ENCODE measurements at regions not wholly inside any gene's neighbourhood (a gene's known extent, or its start where the extent isn't known, plus 50 kb on each side); places are given as distances from the start of the nearest gene placed in this dataset.

DNA sequence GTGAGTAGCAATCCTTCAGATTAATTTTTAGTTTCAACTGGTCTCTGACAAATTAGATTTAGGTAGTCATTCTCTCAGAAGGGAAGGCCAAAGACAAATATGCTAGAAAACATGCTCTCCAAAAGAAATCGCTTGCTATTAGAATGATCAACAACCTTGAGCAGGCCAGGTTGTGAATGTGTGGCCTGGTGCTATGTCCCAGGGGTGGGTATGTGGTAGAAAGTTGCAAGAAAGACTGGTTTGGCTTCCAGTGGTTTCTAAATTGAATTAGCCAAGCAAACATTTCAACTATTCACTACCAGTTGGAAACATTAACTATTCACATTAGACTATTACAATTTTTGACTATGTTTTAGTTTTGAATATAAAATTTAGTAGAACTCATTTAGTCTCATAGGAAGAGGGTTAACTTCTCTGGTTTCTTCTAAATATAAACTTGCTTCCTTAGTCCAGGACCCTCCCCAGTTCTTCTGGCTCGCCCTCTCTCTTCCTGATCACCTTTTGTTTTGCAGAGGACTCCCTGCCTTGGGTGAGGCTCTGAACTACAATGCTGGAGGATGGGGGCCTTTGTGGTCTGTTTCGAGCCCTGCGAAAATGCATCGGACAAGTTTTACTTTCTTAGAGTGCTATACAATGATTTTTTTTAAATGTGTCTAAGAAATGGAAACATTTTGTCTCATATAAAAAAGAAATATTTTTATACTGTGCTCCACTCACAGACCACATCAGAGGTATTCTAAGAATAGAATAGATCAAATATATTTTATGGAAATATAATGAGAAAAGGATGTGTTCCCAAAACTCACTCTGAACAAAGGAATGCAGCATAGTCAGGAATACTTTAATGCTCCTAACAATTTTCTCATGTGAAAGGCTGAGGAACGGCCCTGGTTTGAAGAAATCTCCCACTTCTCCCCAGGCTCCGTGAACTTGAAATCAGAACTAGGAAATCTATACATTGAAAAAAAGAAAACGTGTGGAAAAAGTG lies 375.0 kb upstream of the ZEB2 start:
- ATAC-seq: no peak
- no peak overlapping the region for H3K27ac ChIP-seq
- H3K4me1 ChIP-seq: peaks cover 0 to 5% (median 0%) of the 10 kb centered on the region in 3 donors
- H3K36me3 ChIP-seq: no peaks in the 10 kb centered on the region
- 66 to 73% methylated on average over 6 to 8 of the region's 8 CpGs for WGBS, 2 donors (ENCODE audit: low coverage in 1 of 2)
- no peak overlapping the region for H3K4me3 ChIP-seq
- no peaks in the 10 kb centered on the region for H3K27me3 ChIP-seq
- H3K9me3 ChIP-seq: no peaks in the 10 kb centered on the region
- TF ChIP-seq POLR2AphosphoS5 (IDR thresholded peaks at IDR 0.05): no peak
- TF ChIP-seq, protein P1, sequence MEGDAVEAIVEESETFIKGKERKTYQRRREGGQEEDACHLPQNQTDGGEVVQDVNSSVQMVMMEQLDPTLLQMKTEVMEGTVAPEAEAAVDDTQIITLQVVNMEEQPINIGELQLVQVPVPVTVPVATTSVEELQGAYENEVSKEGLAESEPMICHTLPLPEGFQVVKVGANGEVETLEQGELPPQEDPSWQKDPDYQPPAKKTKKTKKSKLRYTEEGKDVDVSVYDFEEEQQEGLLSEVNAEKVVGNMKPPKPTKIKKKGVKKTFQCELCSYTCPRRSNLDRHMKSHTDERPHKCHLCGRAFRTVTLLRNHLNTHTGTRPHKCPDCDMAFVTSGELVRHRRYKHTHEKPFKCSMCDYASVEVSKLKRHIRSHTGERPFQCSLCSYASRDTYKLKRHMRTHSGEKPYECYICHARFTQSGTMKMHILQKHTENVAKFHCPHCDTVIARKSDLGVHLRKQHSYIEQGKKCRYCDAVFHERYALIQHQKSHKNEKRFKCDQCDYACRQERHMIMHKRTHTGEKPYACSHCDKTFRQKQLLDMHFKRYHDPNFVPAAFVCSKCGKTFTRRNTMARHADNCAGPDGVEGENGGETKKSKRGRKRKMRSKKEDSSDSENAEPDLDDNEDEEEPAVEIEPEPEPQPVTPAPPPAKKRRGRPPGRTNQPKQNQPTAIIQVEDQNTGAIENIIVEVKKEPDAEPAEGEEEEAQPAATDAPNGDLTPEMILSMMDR (IDR thresholded peaks at IDR 0.05): no peak
- no peak for TF ChIP-seq POLR2A (IDR thresholded peaks at IDR 0.05)
- TF ChIP-seq EP300 (IDR thresholded peaks at IDR 0.05): no peak

GRCh38 chr2:144893464-144893863 lies 373.5 kb upstream of the ZEB2 start:
- Histone ChIP-seq H3K4me1 (peaks cover 0 to 5% (median 0%) of the 10 kb centered on the region in 3 donors), H3K27ac (no peak overlapping the region), H3K9me3 (no peaks in the 10 kb centered on the region), H3K36me3 (no peaks in the 10 kb centered on the region), H3K27me3 (no peaks in the 10 kb centered on the region), H3K4me3 (no peak overlapping the region)
- no peak for ATAC-seq
- WGBS, 2 donors (ENCODE audit: low coverage in 1 of 2): 91 to 95% methylated on average over 2 to 4 of the region's 4 CpGs
- TF ChIP-seq EP300 (IDR thresholded peaks at IDR 0.05) (no peak), POLR2AphosphoS5 (IDR thresholded peaks at IDR 0.05) (no peak), POLR2A (IDR thresholded peaks at IDR 0.05) (no peak)
- TF ChIP-seq, protein P1 (IDR thresholded peaks at IDR 0.05): no peak

- ATAC-seq: no peak
- 36 to 85% methylated on average over 1 of the region's 1 CpG for WGBS, 2 donors (ENCODE audit: low coverage in 1 of 2)
These were observed 370.9 kb upstream of the ZEB2 start for GRCh38 chr2:144890828-144891227.

GRCh38 chr2:144889348-144889747 lies 369.4 kb upstream of the ZEB2 start:
- ATAC-seq: no peak
- TF ChIP-seq, protein P1 (IDR thresholded peaks at IDR 0.05): no peak
- TF ChIP-seq EP300 (IDR thresholded peaks at IDR 0.05): no peak
- no peak overlapping the region for H3K27ac ChIP-seq
- no peak overlapping the region for H3K4me3 ChIP-seq
- 94 to 95% methylated on average over 3 to 5 of the region's 5 CpGs for WGBS, 2 donors (ENCODE audit: low coverage in 1 of 2)
- no peaks in the 10 kb centered on the region for H3K9me3 ChIP-seq
- H3K27me3 ChIP-seq: no peaks in the 10 kb centered on the region
- no peaks in the 10 kb centered on the region for H3K36me3 ChIP-seq
- H3K4me1 ChIP-seq: peaks cover 4 to 15% (median 7%) of the 10 kb centered on the region in 3 donors

More at GRCh38 chr2:144890828-144891227, 370.9 kb upstream of the ZEB2 start:
- no peaks in the 10 kb centered on the region for H3K27me3 ChIP-seq
- H3K9me3 ChIP-seq: no peaks in the 10 kb centered on the region
- no peak overlapping the region for H3K27ac ChIP-seq
- H3K36me3 ChIP-seq: no peaks in the 10 kb centered on the region
- no peak for TF ChIP-seq POLR2A (IDR thresholded peaks at IDR 0.05)
- TF ChIP-seq, protein P1 (IDR thresholded peaks at IDR 0.05): no peak
- no peak for TF ChIP-seq EP300 (IDR thresholded peaks at IDR 0.05)
- TF ChIP-seq POLR2AphosphoS5 (IDR thresholded peaks at IDR 0.05): no peak
- peaks cover 4 to 20% (median 7%) of the 10 kb centered on the region in 3 donors for H3K4me1 ChIP-seq
- H3K4me3 ChIP-seq: no peak overlapping the region

DNA sequence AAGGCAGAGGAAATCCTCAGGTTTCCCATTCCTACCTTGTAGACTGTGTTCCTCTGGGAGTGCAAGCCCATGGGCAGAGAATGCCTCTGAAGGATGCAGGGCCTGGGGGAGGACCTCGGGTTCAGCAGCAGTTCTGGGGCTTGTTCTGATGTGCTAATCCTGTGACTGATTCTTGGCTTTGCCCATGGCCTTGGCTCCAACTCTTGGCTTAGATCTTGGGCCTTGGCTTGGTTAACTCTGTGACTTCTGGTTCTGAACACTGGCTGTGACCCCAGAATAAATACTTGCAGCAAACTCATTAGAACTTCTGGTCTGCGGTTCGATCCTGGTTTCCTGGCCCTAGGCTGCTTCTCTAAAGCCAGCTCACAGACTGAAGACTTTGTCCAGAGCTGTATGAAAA lies 366.9 kb upstream of the ZEB2 start:
- 9 to 20% methylated on average over 2 to 3 of the region's 3 CpGs for WGBS, 2 donors (ENCODE audit: low coverage in 1 of 2)
- peaks cover 4 to 15% (median 7%) of the 10 kb centered on the region in 3 donors for H3K4me1 ChIP-seq
- H3K27ac ChIP-seq: peak overlapping the region in 1 of 4 donors; percentile 22
- no peaks in the 10 kb centered on the region for H3K36me3 ChIP-seq
- no peaks in the 10 kb centered on the region for H3K9me3 ChIP-seq
- H3K27me3 ChIP-seq: no peaks in the 10 kb centered on the region
- no peak for TF ChIP-seq EP300 (IDR thresholded peaks at IDR 0.05)
- TF ChIP-seq POLR2AphosphoS5 (IDR thresholded peaks at IDR 0.05): peak; percentile 79
- peak; percentile 66 for ATAC-seq
- H3K4me3 ChIP-seq: no peak overlapping the region
